ENCODE measurements at regions not wholly inside any gene's neighbourhood (a gene's known extent, or its start where the extent isn't known, plus 50 kb on each side); places are given as distances from the start of the nearest gene placed in this dataset.

DNA sequence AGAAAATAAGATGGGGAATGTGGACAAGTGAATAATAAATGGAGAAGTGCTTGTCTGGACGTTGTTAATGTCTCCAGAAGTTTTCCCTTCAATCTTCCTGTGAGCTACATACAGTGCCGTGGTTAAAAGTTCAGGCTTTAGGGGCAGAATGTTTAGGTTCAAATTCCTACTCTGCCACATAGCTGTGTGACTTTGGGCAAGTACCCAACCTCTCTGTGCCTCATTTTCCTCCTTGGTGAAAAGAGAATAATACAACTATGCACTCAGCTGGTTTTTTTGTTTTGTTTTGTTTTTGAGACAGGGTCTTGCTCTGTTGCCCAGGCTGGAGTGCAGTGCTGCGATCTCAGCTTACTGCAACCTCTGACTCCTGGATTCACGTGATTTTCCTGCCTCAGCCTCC, 143.5 kb downstream of the CHIC2 start:
- no peak for DNase-seq (ENCODE audit: low read depth in 2 of 2)

DNA sequence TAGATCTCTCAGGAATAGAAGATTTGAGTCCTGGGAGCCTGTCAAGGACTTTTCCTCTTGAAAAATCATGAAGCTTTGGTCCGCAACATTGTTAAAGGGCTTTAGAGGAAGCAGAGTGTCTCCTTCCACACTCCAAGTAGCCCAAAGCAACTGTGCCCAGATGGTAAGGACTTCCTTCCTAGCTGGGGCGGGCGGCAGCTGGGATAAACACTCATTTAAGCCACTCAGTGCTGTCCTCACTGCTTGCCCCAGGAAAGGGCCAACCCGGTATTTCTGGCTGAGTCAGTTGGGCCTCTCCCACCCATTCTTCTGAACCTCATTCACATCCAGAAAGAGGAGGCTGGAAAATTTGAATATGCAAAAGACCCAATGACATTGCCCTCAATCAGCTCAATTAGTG, 144.3 kb downstream of the CHIC2 start:
- no peak for DNase-seq (ENCODE audit: low read depth in 2 of 2)

DNA sequence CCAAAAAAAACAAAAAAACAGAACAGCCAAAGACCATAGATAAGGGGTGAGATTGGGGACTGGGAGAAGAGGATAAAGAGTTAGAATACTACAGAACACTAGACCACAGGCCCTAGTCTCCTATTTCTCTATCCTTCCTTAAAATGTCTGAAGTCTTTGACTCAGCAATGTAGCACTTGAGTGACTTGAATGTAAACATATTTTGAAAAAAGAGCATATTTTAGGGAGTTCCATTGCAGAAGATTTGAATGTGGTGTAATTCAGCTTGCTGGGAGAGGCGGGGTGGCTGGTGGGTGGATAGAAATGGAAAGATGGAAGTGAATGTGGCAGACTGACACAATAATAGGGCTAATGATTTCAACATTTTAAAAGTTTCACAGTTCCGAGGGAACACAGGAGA, 144.9 kb downstream of the CHIC2 start:
- no peak for DNase-seq (ENCODE audit: low read depth in 2 of 2)

DNA sequence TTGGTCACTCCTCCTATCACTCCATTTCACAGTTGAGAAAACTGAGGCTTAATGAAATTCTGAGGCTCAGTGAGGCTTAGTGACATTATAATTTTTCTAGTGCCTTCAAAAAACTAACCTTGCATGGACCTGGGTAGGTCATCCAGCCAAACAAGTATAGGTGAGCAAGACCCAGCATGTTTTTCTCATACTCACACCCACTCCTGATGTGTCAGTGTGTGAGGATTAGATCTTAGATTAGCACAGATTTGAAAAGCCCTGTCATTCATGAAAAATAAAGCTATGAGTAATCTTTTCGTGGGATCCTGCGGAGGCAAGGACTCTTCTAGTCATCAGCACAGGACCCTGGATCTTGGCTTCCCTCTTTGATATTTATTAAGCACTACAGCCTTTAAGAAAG, 146.7 kb downstream of the CHIC2 start:
- DNase-seq (ENCODE audit: low read depth in 2 of 2) = no peak

DNA sequence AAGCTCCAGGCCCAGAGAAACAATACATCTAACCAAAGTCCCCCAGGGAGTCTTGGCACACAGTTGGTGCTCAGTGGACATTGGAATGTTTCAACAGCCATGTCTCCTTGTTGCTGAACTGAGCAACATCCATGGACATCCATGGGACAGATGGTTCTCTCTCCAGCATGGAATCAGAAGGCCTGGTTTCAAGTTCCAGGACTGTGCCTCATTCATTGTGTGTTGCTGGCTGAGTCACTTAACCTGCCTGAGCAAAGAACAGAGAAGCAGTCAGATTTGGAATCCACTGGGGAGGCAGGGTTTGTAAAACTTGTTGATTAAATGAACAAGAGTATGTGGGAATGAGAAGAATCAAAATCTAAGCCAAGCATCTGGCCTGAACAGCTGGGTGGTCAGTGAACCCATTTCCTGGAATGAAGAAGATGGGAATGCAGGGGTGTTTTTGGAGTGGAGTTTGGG, 147.9 kb downstream of the CHIC2 start:
- DNase-seq (ENCODE audit: low read depth in 2 of 2) = no peak

DNA sequence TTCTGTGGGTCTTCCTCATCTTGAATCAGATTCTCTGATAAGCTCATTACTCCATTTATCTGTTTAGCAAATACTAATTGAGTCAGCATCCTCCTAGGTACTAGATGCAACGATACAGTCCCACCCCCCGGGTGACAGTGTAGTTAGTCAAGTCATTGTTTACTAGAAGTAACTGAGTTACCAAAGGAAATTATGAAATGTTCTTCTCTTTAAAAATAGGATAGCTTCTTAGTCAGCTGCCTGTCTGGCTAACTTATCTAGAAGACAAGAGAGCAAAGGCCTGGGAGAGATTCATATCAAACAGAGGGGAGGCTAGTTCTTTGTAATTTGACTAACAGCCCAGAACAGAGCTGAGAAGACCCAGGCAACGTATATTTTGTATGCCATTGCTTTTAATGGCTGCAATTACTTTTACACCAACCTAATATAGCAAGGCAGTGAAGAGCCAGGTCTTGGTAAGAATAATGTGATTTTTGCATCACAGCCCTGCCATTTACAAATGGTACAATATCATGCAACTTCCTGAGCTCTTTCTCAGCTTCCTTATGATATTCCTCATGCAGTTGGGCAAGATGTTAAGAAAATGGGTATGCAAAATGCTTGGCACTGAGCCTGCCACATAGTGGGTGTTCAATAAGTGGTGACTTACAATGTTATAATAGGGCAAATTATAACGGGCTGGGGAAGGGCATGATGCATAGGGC, 149.9 kb downstream of the CHIC2 start:
- no peak for DNase-seq (ENCODE audit: low read depth in 2 of 2)

DNA sequence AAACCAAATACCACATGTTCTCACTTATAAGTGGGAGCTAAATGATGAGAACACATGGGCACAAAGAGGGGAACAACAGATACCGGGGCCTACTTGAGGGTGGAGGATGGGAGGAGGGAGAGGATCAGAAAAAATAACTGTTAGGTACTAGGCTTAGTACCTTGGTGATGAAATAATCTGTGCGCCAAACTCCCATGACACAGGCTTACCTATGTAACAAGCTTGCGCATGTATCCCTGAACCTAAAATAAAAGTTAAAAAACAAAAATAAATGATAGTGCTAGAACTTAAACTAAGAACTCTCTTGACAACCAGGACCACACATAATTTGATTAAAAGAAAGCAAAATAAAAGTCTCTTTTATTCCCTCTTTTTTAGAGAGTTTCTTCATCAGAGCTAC, 150.6 kb downstream of the CHIC2 start:
- DNase-seq (ENCODE audit: low read depth in 2 of 2) = no peak

DNA sequence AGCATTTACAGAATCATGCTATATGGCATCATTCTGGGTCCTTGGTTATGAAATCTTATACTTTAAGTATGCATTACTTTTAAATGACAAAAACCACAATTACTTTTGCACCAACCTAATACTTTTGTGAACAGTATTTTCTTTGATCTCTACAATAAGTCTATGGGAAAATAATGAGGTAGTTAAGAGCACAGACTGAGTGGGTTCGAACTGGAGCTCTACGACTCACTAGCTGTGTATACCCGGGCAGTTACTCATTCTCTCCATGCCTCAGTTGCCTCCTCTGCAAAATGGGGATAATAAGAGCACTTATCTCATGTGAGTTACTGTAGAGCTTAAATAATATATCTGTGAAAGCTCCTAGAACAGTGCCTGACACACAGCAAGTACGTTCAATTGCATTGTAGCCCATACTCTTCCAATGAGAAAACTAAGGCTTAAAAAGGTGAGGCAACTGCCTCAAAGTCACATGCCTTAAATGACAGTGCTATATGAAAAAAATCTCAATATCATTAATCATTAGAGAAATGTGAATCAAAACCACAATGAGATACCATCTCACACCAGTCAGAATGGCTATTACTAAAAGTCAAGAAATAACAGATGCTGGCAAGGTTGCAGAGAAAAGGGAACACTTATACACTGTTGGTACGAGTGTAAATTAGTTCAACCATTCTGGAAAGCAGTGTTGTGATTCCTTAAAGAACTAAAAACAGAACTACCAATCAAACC, 151.5 kb downstream of the CHIC2 start:
- no peak for DNase-seq (ENCODE audit: low read depth in 2 of 2)

DNA sequence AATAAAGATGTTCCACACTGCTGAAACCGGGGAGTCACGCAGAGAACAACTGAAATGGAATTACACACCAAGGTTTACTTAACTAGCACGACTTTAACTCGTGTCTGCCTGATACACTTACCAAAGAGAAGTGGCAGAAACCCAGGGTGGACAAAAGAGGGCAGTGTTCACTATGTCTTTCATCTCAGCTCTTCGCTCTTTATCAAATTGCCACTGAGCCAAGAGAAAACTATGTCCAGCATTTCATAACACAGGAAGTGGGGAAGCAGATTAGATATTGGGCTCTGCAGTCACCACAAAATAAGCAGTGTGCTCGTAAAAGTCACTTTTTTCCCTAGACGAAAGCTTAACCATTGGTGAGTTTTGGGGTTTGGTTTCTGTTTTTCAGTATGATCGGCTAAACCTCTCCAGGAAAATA, 155.7 kb downstream of the CHIC2 start:
- DNase-seq (ENCODE audit: low read depth in 2 of 2) = no peak

DNA sequence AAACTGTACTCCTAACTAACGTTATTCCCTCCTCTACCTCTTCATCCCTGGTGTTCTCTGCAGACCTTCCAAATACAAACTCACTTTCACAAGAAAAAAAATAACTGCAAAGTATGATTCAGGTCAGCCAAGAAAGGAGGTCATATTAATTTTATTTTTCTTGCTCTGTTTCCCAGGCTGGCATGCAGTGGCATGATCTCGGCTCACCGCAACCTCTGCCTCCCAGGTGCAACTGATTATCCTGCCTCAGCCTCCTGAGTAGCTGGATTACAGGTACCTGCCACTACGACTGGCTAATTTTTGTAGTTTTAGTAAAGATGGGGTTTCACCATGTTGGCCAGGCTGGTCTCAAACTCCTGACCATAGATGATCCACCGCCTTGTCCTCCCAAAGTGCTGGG, 156.6 kb downstream of the CHIC2 start:
- DNase-seq (ENCODE audit: low read depth in 2 of 2) = no peak

DNA sequence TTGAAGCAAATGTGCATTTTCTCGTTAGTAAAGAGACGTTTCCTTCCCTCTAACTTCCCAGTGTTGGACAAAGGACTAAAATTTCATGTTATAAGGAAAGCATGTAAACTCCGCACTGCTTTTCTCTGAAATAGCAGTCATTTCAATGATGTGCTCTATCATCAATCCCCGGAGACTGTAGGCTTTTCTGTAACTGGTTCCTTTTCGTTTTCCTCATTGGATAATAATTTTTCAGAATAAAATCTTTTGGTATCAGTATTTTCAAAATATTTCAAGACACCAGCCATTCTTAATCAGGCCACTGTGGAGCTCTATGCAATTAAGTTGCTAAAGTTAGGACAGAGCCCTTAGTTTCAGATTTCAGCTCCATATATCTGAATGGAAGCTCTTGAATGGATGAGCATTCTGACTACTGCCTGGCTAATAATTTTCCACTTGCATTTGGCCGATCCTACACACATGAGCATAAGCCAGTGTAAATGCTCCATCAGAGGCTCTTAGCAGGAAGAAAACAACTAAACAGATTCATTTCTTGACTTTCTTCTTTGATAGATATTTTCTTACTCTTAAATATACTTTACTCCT, 157.7 kb downstream of the CHIC2 start:
- DNase-seq (ENCODE audit: low read depth in 2 of 2) = no peak

DNA sequence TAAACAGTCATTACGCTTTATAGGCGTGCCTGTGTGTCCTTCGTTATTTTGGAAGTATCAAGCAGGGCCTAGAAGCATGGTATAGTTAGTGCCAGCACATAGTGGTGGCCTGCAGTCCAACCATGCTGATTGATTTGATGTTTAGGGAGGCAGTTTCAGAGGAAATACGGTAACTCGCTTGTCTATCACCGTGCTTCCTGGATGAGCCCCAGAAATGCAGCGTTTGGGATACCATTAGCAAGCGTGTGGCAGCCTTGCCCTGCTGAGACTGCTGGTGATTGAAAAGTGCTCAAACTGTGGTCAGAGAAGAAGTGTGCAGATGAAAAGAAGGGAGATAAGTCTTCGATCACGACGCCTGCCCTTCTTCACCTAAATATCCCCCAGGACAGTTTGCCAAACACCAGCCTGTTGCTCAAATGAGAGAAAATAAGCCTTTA, 158.4 kb downstream of the CHIC2 start:
- DNase-seq (ENCODE audit: low read depth in 2 of 2) = no peak

DNA sequence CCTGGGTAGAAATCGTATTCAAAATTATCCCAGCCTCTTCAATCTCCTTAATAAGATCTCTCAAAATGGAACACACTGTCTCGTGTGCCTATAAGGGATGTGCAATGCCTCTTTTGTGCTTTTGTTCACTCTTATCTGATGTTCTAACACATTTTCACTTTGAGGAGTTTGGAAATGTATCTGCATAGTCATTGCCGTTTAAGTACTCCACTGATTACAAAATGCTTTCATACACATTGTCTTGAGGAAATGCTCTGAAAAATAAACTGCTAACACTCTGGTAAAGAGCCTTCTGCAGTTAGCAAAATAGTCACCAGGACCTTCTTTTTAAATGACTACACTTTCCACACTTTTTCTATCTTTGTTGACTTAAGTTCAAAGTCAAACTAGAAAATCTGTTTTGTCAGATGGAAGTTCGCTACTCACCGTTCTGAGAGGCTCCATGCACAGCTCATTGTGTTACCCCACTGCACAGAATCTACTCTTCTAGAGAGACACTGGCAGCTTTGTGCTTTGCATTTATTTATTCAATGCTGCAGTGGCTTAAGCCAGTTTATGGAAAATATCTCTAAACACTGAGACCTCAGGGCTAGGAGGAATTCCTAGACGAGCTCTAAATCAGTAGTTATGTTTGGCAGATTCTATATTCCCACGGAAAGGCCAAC, 159.0 kb downstream of the CHIC2 start:
- DNase-seq (ENCODE audit: low read depth in 2 of 2) = no peak

DNA sequence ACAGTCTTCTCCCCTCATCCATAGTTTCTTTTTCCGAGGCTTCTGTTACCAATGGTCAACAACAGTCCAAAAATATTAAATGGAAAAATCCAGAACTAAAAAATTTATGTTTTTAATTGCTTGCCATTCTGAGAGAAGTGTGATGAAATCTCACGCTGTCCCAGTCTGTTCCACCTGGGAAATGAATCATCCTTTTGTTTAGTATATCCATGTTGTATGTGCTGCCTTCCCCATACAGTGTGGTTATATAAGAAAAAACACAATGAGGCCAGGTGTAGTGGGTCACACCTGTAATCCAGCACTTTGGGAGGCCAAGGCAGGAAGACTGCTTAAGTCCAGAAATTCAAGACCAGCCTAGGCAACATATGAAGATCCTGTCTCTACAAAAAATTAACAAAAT, 161.6 kb downstream of the CHIC2 start:
- no peak for DNase-seq (ENCODE audit: low read depth in 2 of 2)

DNA sequence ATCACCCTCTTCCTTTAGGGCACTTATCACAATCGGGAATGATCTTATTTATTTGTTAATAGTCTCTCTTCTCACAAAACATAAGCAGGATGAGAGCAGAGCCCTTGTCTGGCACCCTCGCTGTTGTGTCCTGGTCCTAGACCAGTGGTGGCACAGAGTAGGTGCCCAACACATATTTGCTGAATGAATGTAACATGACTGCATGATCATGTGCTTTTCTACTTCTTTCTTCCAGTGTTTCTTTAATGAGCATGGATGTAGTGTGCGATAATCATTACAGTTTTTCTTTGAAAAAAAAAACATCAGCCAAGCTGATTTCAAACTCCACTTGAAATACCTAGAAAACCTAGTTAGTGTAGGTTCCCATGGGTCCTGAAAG, 164.1 kb downstream of the CHIC2 start:
- DNase-seq (ENCODE audit: low read depth in 2 of 2) = no peak

DNA sequence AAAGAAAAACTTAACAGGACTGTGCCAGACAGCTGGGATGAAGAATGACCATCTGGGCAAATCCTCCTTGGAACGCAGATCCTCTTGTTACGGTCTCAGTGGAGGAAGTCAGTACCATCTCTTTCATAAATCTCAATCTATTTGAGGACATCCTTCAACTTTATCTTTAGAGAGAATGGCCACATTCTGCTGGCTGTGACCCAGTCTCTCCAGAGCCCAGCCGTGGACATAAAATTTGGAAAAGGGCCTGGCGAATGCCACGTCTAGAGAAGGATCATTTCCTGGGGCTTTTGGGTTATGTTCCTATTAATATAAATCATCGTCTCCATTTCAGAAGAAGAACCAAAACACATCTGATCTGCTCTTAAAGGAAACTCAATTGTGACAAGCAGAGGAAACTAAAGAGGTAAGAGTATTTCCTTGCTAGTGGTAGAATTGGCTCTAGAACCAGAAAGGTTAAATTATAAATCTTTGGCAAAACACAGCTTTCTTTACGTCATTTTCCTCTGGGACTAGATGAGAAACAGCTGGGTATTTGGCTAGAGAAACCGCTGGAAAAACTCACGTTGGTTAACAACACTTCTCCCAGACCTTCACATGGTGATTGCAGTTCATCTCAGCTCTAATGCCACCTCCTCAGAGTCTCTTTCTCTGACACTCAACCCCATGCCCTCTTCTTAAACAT, 164.7 kb downstream of the CHIC2 start:
- DNase-seq (ENCODE audit: low read depth in 2 of 2) = no peak

DNA sequence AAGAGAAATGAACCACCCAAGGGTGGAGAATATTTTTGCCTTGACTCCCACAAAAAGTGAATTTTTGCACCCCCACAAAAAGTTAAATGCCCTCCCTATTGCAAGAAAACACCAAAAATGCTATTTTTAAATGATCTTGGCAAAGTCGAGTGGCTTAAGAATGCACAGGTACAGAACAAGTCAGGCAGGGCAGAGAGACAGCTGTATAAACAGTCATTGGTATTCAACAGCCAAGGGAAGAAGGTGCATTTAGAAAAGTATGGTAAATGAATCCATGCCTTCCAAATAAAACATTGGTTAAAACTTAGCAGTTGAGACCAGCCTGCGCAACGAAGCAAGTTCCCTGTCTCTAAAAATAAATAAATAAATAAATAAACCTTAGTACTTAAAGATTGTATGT, 169.3 kb downstream of the CHIC2 start:
- DNase-seq (ENCODE audit: low read depth in 2 of 2) = no peak

DNA sequence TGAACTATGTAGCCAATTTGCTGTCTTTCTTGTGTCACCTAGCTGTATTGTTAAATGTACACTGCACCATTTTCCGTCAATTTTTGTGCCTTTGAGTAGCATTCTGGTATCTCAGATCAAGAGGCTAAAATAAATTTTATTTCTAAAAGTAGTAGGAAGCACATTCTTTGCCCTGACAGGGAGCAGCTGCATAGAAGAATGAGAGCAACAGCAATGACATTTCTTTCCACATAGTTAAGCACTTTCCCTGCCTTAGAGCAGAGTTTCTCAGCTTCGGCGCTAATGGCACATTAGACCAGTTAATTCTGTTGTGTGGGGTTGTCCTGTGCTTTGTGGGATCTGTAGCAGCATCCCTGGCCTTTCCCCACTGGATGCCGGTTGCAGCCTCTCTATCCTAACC, 173.9 kb downstream of the CHIC2 start:
- no peak for DNase-seq (ENCODE audit: low read depth in 2 of 2)

DNA sequence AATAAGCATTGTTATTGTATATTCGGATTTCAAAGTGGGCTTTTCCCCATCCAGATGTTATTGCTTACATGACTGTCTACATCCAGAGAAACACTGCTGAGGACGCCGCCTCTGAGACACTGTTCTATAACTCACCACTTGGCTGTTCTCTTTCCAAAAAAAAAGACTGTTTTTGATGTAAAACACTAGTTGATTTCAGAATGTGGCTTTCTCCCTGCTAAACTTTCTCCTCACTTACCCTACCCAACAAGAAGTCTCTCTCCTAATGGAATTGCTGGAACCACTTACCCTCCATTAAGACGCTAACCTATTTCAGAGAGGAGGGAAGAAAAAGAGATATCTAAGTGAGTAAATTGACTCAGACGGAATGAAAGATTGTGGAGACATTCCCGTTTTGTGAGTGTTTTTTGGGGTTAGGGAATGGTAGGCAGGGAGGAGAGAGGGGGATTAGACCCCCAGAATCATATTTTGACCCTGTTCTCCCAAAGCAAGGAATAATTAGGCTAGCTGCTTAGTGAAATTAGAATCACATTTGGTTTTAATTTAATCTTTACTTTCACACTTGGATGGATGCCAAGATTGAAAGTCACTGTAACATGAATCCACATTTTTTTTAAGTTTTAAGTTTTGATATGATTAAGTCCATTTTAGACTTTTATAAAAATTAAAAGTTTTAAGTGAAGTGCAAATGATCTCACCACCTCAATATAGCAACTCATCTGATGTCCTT, 174.9 kb downstream of the CHIC2 start:
- no peak for DNase-seq (ENCODE audit: low read depth in 2 of 2)

DNA sequence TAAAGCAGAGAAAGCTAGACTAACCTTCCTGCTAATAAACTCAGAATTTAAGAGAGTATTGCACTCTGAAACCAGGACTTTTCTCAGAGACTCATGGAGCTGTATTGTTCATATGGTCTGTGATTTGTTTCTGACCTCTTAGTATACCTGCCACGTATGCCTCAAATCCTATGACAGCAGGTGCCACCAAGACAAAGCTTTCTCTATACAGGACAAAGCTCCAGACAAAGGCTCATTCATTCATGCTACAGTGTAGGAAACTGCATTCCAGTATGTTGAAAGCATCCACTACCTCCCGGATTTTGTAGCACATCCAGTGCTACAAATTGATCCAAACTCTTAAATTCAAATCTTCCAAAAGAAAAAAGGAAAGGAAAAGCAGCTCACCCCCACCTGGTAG, 178.3 kb downstream of the CHIC2 start:
- DNase-seq (ENCODE audit: low read depth in 2 of 2) = no peak

DNA sequence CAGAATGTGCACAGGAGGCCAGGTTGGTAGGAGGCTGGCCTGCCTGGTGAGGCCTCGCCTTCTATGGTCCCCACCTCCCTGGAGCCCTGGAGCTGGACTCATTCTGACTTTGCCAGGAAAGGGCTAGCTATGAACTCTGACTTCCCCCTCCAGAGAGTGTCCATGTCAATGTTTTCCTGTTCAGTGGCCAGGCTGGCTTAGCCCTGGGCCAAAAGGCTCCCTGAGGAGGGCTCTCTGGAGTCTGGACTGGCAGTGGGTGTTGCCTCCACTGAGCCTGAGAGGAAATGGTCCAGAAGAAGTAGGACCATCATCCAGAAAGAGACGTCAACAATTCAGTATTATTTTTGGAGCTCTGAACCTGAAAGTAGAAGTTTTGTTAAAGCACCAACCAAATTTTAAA, 178.7 kb downstream of the CHIC2 start:
- no peak for DNase-seq (ENCODE audit: low read depth in 2 of 2)
